H1 (cell line): ENCODE measurements at regions not wholly inside any gene's neighbourhood (a gene's known extent, or its start where the extent isn't known, plus 50 kb on each side); places are given as distances from the start of the nearest gene placed in this dataset.

Experiments used
- CTCF ChIA-PET: fragments of 300-600 bp; sonication (Branson Sonifier 250); formaldehyde crosslinking; loops from one replicate; lab custom pipeline; 2021; ENCODE audit not compliant: partially characterized antibody; lab: Charles Lee
- POLR2A ChIA-PET: fragments of 300-600 bp; sonication (Branson Sonifier 250); formaldehyde crosslinking; loops from one replicate; lab custom pipeline; 2021; ENCODE audit warnings: inconsistent platforms; ENCODE audit not compliant: partially characterized antibody; lab: Charles Lee
- DNase-seq, 2 experiments: peaks; one replicate each; pipeline versions ENCODE4 v3.0.0 to v3.0.0-alpha.2; 2010 to 2022; ENCODE audit warnings: low spot score in 2 of 2, low read depth in 1 of 2, mixed read lengths in 1 of 2
- FAIRE-seq: peaks from 2 replicates; lab custom pipeline; 2011; peaks lifted over from hg19 to GRCh38; lab: Jason Lieb, UNC
- H2AFZ ChIP-seq: 2 replicates; pipeline ENCODE4 v1.8.1; 2012; ENCODE audit warnings: low read length, inconsistent platforms
- H2AK5ac ChIP-seq: 2 replicates; pipeline ENCODE4 v1.6.1; 2013; ENCODE audit warnings: low read depth, low read length
- H2BK120ac ChIP-seq: replicated peaks from 2 replicates; pipeline ENCODE3; 2013; ENCODE audit warnings: low read depth, low read length, inconsistent platforms
- H2BK12ac ChIP-seq: 2 replicates; pipeline ENCODE4 v1.6.1; 2013; ENCODE audit warnings: low read depth, low read length
- H2BK15ac ChIP-seq: 2 replicates; pipeline ENCODE4 v1.6.1; 2013; ENCODE audit warnings: low read length
- H2BK20ac ChIP-seq: 2 replicates; pipeline ENCODE4 v1.6.1; 2013; ENCODE audit warnings: low read length
- H2BK5ac ChIP-seq: 2 replicates; pipeline ENCODE4 v1.6.1; 2013; ENCODE audit warnings: low read depth, low read length
- H3K14ac ChIP-seq: 2 replicates; pipeline ENCODE4 v1.6.1; 2013; ENCODE audit warnings: inconsistent platforms; ENCODE audit not compliant: insufficient read length
- H3K18ac ChIP-seq: 2 replicates; pipeline ENCODE4 v1.6.1; 2013; ENCODE audit warnings: low read length; ENCODE audit errors: extremely low read depth
- H3K23ac ChIP-seq: 2 replicates; pipeline ENCODE4 v1.6.1; 2013; ENCODE audit warnings: inconsistent platforms; ENCODE audit not compliant: insufficient read length
- H3K23me2 ChIP-seq: 2 replicates; pipeline ENCODE4 v1.6.1; 2013; ENCODE audit warnings: low read depth, low read length
- H3K27ac ChIP-seq: 2 replicates; pipeline ENCODE4 v1.6.1; 2011; ENCODE audit warnings: low read depth, low read length, inconsistent platforms
- H3K27me3 ChIP-seq, 4 experiments: replicated peaks in 1 of 4; 1 replicate in 1 of 4; 2 replicates in 3 of 4; pipeline versions ENCODE4 v1.6.1 to v1.8.1; 2011 to 2013; ENCODE audit warnings: low read length in 3 of 4, mild to moderate bottlenecking in 3 of 4, inconsistent platforms in 2 of 4, mixed read lengths in 2 of 4, moderate library complexity in 1 of 4; ENCODE audit not compliant: control insufficient read depth in 3 of 4, insufficient read depth in 3 of 4; ENCODE audit errors: extremely low read depth in 1 of 4
- H3K36me3 ChIP-seq, 4 experiments: 2 replicates each; pipeline versions ENCODE4 v1.6.1 to v1.8.1; 2011 to 2013; ENCODE audit warnings: mild to moderate bottlenecking in 4 of 4, low read length in 3 of 4, moderate library complexity in 2 of 4, control low read depth in 1 of 4, inconsistent platforms in 1 of 4; ENCODE audit not compliant: insufficient read depth in 4 of 4, control insufficient read depth in 2 of 4
- H3K4ac ChIP-seq: replicated peaks from 2 replicates; pipeline ENCODE3; 2013; ENCODE audit warnings: low read length, low read depth, mixed read lengths, inconsistent platforms; ENCODE audit not compliant: insufficient read length
- H3K4me1 ChIP-seq, 4 experiments: replicated peaks in 1 of 4; 1 replicate in 1 of 4; 2 replicates in 3 of 4; pipeline versions ENCODE4 v1.6.1 to v1.8.1; 2011 to 2013; ENCODE audit warnings: low read length in 3 of 4, inconsistent platforms in 2 of 4, mixed read lengths in 1 of 4; ENCODE audit not compliant: insufficient read depth in 4 of 4, control insufficient read depth in 3 of 4
- H3K4me2 ChIP-seq, 2 experiments: 2 replicates each; pipeline versions ENCODE4 v1.6.1 to v1.8.1; 2011 to 2013; ENCODE audit warnings: low read depth in 2 of 2, low read length in 2 of 2, control low read depth in 1 of 2, inconsistent platforms in 1 of 2, mild to moderate bottlenecking in 1 of 2; ENCODE audit not compliant: insufficient read depth in 1 of 2
- H3K4me3 ChIP-seq, 4 experiments: fragments of 200-600, 300-600 bp in 1 of 4; sonication (generic), shearing (Covaris generic), sonication (Bioruptor Twin) in 1 of 4; 2 replicates each; pipeline versions ENCODE4 v1.5.1 to v1.8.1; 2011 to 2016; ENCODE audit warnings: low read length in 4 of 4, low read depth in 3 of 4, control low read depth in 2 of 4, inconsistent platforms in 2 of 4, mild to moderate bottlenecking in 2 of 4, mixed read lengths in 1 of 4, moderate library complexity in 1 of 4; ENCODE audit not compliant: insufficient read depth in 2 of 4; ENCODE audit errors: extremely low read depth in 1 of 4
- H3K56ac ChIP-seq: replicated peaks from 2 replicates; pipeline ENCODE3; 2013; ENCODE audit warnings: low read depth, mild to moderate bottlenecking, mixed read lengths, low read length, inconsistent platforms; ENCODE audit not compliant: insufficient read length
- H3K79me1 ChIP-seq: 2 replicates; pipeline ENCODE4 v1.6.1; 2013; ENCODE audit warnings: low read depth, low read length, control low read depth
- H3K79me2 ChIP-seq, 2 experiments: 2 replicates each; pipeline versions ENCODE4 v1.6.1 to v1.8.1; 2012 to 2013; ENCODE audit warnings: low read length in 2 of 2, mild to moderate bottlenecking in 2 of 2, inconsistent platforms in 1 of 2; ENCODE audit not compliant: insufficient read depth in 2 of 2, control insufficient read depth in 1 of 2
- H3K9ac ChIP-seq, 4 experiments: replicated peaks in 1 of 4; 1 replicate in 1 of 4; 2 replicates in 3 of 4; pipeline versions ENCODE4 v1.6.1 to v1.8.1; 2011 to 2013; ENCODE audit warnings: low read depth in 3 of 4, low read length in 3 of 4, control low read depth in 2 of 4, mild to moderate bottlenecking in 2 of 4, moderate library complexity in 2 of 4, inconsistent platforms in 1 of 4; ENCODE audit errors: extremely low read depth in 1 of 4
- H3K9me3 ChIP-seq, 2 experiments: 2 replicates each; pipeline versions ENCODE4 v1.6.1 to v1.8.1; 2012 to 2013; ENCODE audit warnings: mild to moderate bottlenecking in 2 of 2, moderate library complexity in 2 of 2, control low read depth in 1 of 2, inconsistent platforms in 1 of 2, low read depth in 1 of 2, low read length in 1 of 2, mixed read lengths in 1 of 2; ENCODE audit not compliant: insufficient read depth in 2 of 2
- H4K20me1 ChIP-seq, 2 experiments: replicated peaks in 1 of 2; 2 replicates each; pipeline versions ENCODE3 to v1.8.1; 2011 to 2013; ENCODE audit warnings: inconsistent platforms in 2 of 2, low read length in 2 of 2, mild to moderate bottlenecking in 1 of 2; ENCODE audit not compliant: insufficient read depth in 2 of 2, control insufficient read depth in 1 of 2
- H4K5ac ChIP-seq: 2 replicates; pipeline ENCODE4 v1.6.1; 2013; ENCODE audit warnings: low read length, low read depth, mixed read lengths, inconsistent platforms; ENCODE audit not compliant: insufficient read length
- H4K8ac ChIP-seq: 2 replicates; pipeline ENCODE4 v1.8.0; 2013; ENCODE audit warnings: mild to moderate bottlenecking, moderate library complexity, low read length, inconsistent platforms; ENCODE audit not compliant: insufficient read depth; ENCODE audit errors: extremely low read depth
- H4K91ac ChIP-seq: replicated peaks from 2 replicates; pipeline ENCODE3; 2013; ENCODE audit warnings: low read length, mixed read lengths, inconsistent platforms; ENCODE audit not compliant: insufficient read length
- NANOG ChIP-seq: IDR thresholded peaks from 2 replicates; pipeline ENCODE4 v1.6.1; 2011; ENCODE audit warnings: low read length, low read depth, mild to moderate bottlenecking, inconsistent platforms; ENCODE audit not compliant: insufficient read depth, poor library complexity, severe bottlenecking
- POU5F1 ChIP-seq: IDR thresholded peaks from 2 replicates; pipeline ENCODE4 v1.6.1; 2011; ENCODE audit warnings: low read depth, mild to moderate bottlenecking, low read length, moderate library complexity
- SP2 ChIP-seq: IDR thresholded peaks from 2 replicates; pipeline ENCODE4 v1.6.1; 2012; ENCODE audit warnings: mild to moderate bottlenecking, low read length, inconsistent platforms
- WGBS, 2 experiments: shearing (Covaris generic) in 1 of 2; methylation state at CpG; one replicate each; pipeline versions ENCODE4 v1.1.6 to v1.1.7; 2013 to 2015; ENCODE audit warnings: low lambda C conversion rate in 2 of 2, mixed read lengths in 2 of 2, inconsistent platforms in 1 of 2, low coverage in 1 of 2, missing lambda C conversion rate in 1 of 2; ENCODE audit not compliant: insufficient replicate concordance in 2 of 2, insufficient coverage in 1 of 2, insufficient read length in 1 of 2; ENCODE audit errors: extremely low coverage in 1 of 2, missing lambda C conversion rate in 1 of 2; 5-methylcytosine and 5-hydroxymethylcytosine counted together

DNA sequence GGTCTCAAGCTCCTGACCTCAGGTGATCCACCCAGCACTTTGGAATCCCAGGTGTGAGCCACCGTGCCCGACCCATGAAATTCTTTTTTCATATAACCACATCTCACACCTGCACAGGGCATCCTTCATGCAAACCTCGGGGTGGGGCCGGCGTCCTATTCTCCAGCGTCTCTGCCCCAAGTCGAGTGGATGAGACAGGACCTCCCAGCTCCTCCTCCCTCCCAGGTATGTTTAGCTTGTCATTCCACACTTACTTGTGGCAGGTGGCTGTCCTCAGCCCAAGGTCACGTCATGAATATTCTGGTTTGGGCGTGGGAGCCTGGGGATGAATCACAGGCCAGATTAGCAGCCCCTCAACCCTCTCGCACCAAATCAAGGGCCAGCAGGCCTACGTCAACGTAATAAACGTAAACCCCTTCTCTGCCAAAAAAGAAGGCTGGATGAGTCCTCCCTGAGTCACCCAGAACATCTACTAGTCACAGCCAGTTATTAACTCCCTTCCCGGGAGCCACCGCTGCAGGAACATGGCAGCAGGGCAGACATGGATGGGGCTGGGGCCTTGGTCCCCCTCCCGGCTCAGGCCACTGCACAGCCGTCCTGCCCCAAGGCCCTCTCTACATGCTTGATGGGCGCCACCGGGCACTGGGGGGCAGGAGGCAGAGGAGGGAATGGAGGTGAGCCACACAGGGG is 91.7 kb downstream of the YTHDF1 start:
- no peaks in the 10 kb centered on the region; a peak in 1 of 4 replicates for H3K9me3 ChIP-seq
- FAIRE-seq (no peak), DNase-seq (no peak)
- no peak overlapping the region for H4K91ac ChIP-seq
- no peak overlapping the region for H3K14ac ChIP-seq
- no peak overlapping the region for H2BK12ac ChIP-seq
- no peaks in the 10 kb centered on the region for H3K36me3 ChIP-seq
- no peak overlapping the region for H2BK20ac ChIP-seq
- H3K4me1 ChIP-seq = no peaks in the 10 kb centered on the region; a peak in 1 of 7 replicates
- H2BK120ac ChIP-seq = no peak overlapping the region
- no peak overlapping the region for H4K8ac ChIP-seq
- no peak for TF ChIP-seq POU5F1
- no peak for TF ChIP-seq SP2
- no peak for TF ChIP-seq NANOG
- no peak overlapping the region for H3K56ac ChIP-seq
- no peak overlapping the region for H3K27ac ChIP-seq
- no peak overlapping the region for H3K4me3 ChIP-seq
- ChIA-PET CTCF (interaction anchor here (0.6 to 1.0 kb wide), 4 partner anchors 10 to 74 kb away, joined by 3 to 4 read pairs (median 3); no protein-coding TSS in a partner anchor), POLR2A (no interaction called here)
- no peak overlapping the region for H2AK5ac ChIP-seq
- peaks cover 0 to 3% of the 10 kb centered on the region in 2 experiments for H4K20me1 ChIP-seq
- H3K79me2 ChIP-seq = no peaks in the 10 kb centered on the region
- H2AFZ ChIP-seq = no peak overlapping the region
- H3K18ac ChIP-seq = no peak overlapping the region
- no peak overlapping the region for H3K9ac ChIP-seq
- WGBS, 2 experiments = 93% methylated on average over 17 of the region's 19 CpGs; no CpG with 5 or more reads in 1 of the 2 experiments
- H3K23ac ChIP-seq = no peak overlapping the region
- no peaks in the 10 kb centered on the region for H3K23me2 ChIP-seq
- H3K4me2 ChIP-seq = no peak overlapping the region
- H3K79me1 ChIP-seq = no peaks in the 10 kb centered on the region
- H4K5ac ChIP-seq = no peak overlapping the region
- no peaks in the 10 kb centered on the region; a peak in 2 of 7 replicates for H3K27me3 ChIP-seq
- H3K4ac ChIP-seq = no peak overlapping the region
- no peak overlapping the region for H2BK5ac ChIP-seq
- no peak overlapping the region for H2BK15ac ChIP-seq
